Caco-2 (cell line): ENCODE measurements at regions not wholly inside any gene's neighbourhood (a gene's known extent, or its start where the extent isn't known, plus 50 kb on each side); places are given as distances from the start of the nearest gene placed in this dataset.

Source experiments
- BruUV-seq: library from RNA; stranded (reverse); fragments of 400-500 nt; replicated peaks from 2 replicates; lab custom pipeline; 2021; lab: Mats Ljungman, UMichigan
- CTCF ChIA-PET: fragments of 300-600 bp; sonication (Branson Sonifier 250); formaldehyde crosslinking; loops from one replicate; lab custom pipeline; 2022; ENCODE audit warnings: antibody characterized with exemption; lab: Charles Lee
- POLR2A ChIA-PET: fragments of 300-600 bp; sonication (Branson Sonifier 250); formaldehyde crosslinking; loops from one replicate; lab custom pipeline; 2022; ENCODE audit warnings: antibody characterized with exemption; lab: Charles Lee
- DNase-seq, 2 experiments: peaks; one replicate each; pipeline versions ENCODE4 v3.0.0 to v3.0.0-alpha.2; 2020 to 2022
- H3K27me3 ChIP-seq: replicated peaks from 2 replicates; pipeline ENCODE4 v1.6.0; 2011; ENCODE audit warnings: low read length; ENCODE audit not compliant: control insufficient read depth, insufficient read depth
- H3K36me3 ChIP-seq: 2 replicates; pipeline ENCODE4 v1.5.1; 2011; ENCODE audit warnings: low read length; ENCODE audit not compliant: control insufficient read depth, insufficient read depth
- H3K4me1 ChIP-seq: fragments of 250-450 bp; sonication (Bioruptor Pico); 2 replicates; pipeline ENCODE4 v1.5.1; 2020; ENCODE audit warnings: mild to moderate bottlenecking
- H3K4me3 ChIP-seq: 2 replicates; pipeline ENCODE4 v1.5.1; 2011; ENCODE audit warnings: low read depth, mild to moderate bottlenecking, control low read depth, low read length
- H3K9me3 ChIP-seq: fragments of 250-450 bp; sonication (Bioruptor Pico); 2 replicates; pipeline ENCODE4 v1.5.1; 2020; ENCODE audit warnings: mild to moderate bottlenecking, moderate library complexity
- H3K27ac Mint-ChIP-seq: one replicate; pipeline ENCODE4 v1.8.0; 2022; ENCODE audit warnings: mixed read lengths; ENCODE audit not compliant: unreplicated experiment
- H3K27me3 Mint-ChIP-seq: one replicate; pipeline ENCODE4 v1.8.0; 2022; ENCODE audit warnings: mixed read lengths; ENCODE audit not compliant: insufficient read depth, unreplicated experiment
- H3K36me3 Mint-ChIP-seq: one replicate; pipeline ENCODE4 v1.8.0; 2022; ENCODE audit warnings: mild to moderate bottlenecking, mixed read lengths; ENCODE audit not compliant: insufficient read depth, unreplicated experiment
- H3K4me1 Mint-ChIP-seq: one replicate; pipeline ENCODE4 v1.8.0; 2022; ENCODE audit warnings: low read depth, mixed read lengths; ENCODE audit not compliant: unreplicated experiment
- H3K4me3 Mint-ChIP-seq: one replicate; pipeline ENCODE4 v1.8.0; 2022; ENCODE audit warnings: mild to moderate bottlenecking, moderate library complexity, mixed read lengths; ENCODE audit not compliant: unreplicated experiment
- H3K9me3 Mint-ChIP-seq: one replicate; pipeline ENCODE4 v1.8.0; 2022; ENCODE audit warnings: mixed read lengths; ENCODE audit not compliant: unreplicated experiment
- intact Hi-C: fragments of 100-400 bp; cut with micrococcal nuclease; formaldehyde crosslinking; loops from one replicate; pipeline ENCODE4 v1.10.0; 2022; ENCODE audit not compliant: unreplicated experiment
- TF ChIP-seq, protein P1 (sequence below), 2 experiments: fragments of 200-600 bp in 1 of 2; IDR thresholded peaks; 1 replicate in 1 of 2; 2 replicates in 1 of 2; pipeline versions ENCODE4 v1.5.1 to v1.8.0; 2011 to 2022; ENCODE audit warnings: antibody characterized with exemption in 1 of 2, control low read depth in 1 of 2, inconsistent platforms in 1 of 2, low read depth in 1 of 2, low read length in 1 of 2, mild to moderate bottlenecking in 1 of 2, moderate library complexity in 1 of 2; ENCODE audit not compliant: insufficient read depth in 1 of 2, severe bottlenecking in 1 of 2, unreplicated experiment in 1 of 2

DNA sequence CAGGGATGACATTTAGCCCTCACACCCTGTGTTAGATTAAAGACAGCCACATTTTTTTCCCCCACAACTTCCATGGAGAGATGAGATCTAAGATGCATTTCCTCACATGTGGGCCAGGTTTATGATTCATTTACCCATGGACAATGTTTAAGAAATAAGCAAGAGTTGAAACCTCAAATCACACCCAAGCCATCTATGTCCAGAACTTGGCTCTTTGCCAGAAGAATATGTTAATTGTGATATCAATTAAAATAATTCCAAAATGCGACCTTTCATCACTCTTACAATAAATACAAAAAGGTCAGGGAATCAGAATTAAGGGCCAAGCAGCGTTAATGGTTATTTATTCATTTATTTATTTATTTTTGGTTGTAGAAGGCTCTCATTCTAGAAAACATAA lies 1376.9 kb upstream of the TMEM132C start:
- Histone ChIP-seq H3K9me3 (no peaks in the 10 kb centered on the region), H3K4me1 (no peaks in the 10 kb centered on the region), H3K4me3 (no peak overlapping the region), H3K27me3 (no peaks in the 10 kb centered on the region), H3K36me3 (no peaks in the 10 kb centered on the region)
- CTCF ChIA-PET = no interaction called here
- no peak overlapping the region for H3K27ac Mint-ChIP-seq
- no peaks in the 10 kb centered on the region for H3K4me1 Mint-ChIP-seq
- TF ChIP-seq, protein P1, sequence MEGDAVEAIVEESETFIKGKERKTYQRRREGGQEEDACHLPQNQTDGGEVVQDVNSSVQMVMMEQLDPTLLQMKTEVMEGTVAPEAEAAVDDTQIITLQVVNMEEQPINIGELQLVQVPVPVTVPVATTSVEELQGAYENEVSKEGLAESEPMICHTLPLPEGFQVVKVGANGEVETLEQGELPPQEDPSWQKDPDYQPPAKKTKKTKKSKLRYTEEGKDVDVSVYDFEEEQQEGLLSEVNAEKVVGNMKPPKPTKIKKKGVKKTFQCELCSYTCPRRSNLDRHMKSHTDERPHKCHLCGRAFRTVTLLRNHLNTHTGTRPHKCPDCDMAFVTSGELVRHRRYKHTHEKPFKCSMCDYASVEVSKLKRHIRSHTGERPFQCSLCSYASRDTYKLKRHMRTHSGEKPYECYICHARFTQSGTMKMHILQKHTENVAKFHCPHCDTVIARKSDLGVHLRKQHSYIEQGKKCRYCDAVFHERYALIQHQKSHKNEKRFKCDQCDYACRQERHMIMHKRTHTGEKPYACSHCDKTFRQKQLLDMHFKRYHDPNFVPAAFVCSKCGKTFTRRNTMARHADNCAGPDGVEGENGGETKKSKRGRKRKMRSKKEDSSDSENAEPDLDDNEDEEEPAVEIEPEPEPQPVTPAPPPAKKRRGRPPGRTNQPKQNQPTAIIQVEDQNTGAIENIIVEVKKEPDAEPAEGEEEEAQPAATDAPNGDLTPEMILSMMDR (IDR thresholded peaks at IDR 0.05; ENCODE audit: insufficient read depth in 1 of 2, low read depth in 1 of 2, low read length in 1 of 2, severe bottlenecking in 1 of 2, unreplicated experiment in 1 of 2) = no peak
- no peaks in the 10 kb centered on the region for H3K36me3 Mint-ChIP-seq
- no TSS peak for BruUV-seq
- H3K4me3 Mint-ChIP-seq = no peak overlapping the region
- no peak for DNase-seq
- intact Hi-C loops = no loop called here
- H3K9me3 Mint-ChIP-seq = peaks cover 9% of the 10 kb centered on the region
- no peaks in the 10 kb centered on the region for H3K27me3 Mint-ChIP-seq
- POLR2A ChIA-PET = no interaction called here

DNA sequence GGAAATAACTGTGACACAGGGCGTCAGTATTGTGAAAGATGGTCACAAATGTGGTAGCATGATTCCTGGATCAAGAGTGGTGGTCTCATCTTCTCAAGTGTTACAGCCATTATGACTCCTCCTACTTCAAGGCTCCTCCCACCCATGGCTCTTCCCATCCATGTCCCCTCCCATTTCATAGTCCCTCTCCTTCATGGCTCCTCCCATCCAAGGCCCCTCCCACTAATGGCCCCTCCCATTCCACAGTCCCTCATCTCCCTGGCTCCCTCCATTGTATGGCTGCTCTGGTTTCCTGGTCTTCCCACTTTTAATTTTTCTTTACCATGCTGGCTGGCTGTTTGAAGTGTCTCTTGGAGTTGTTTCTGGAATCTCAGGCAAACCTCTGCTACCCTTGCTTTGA lies 1375.2 kb upstream of the TMEM132C start:
- ChIA-PET POLR2A (no interaction called here), CTCF (no interaction called here)
- Mint-ChIP-seq H3K27me3 (no peaks in the 10 kb centered on the region), H3K9me3 (peaks cover 9% of the 10 kb centered on the region), H3K4me1 (no peaks in the 10 kb centered on the region), H3K27ac (no peak overlapping the region), H3K4me3 (no peak overlapping the region), H3K36me3 (no peaks in the 10 kb centered on the region)
- Histone ChIP-seq H3K36me3 (no peaks in the 10 kb centered on the region), H3K4me3 (no peak overlapping the region), H3K9me3 (no peaks in the 10 kb centered on the region), H3K4me1 (no peaks in the 10 kb centered on the region), H3K27me3 (no peaks in the 10 kb centered on the region)
- BruUV-seq = no TSS peak
- no peak for DNase-seq
- intact Hi-C loops = no loop called here
- TF ChIP-seq, protein P1 (IDR thresholded peaks at IDR 0.05; ENCODE audit: insufficient read depth in 1 of 2, low read depth in 1 of 2, low read length in 1 of 2, severe bottlenecking in 1 of 2, unreplicated experiment in 1 of 2) = no peak

DNA sequence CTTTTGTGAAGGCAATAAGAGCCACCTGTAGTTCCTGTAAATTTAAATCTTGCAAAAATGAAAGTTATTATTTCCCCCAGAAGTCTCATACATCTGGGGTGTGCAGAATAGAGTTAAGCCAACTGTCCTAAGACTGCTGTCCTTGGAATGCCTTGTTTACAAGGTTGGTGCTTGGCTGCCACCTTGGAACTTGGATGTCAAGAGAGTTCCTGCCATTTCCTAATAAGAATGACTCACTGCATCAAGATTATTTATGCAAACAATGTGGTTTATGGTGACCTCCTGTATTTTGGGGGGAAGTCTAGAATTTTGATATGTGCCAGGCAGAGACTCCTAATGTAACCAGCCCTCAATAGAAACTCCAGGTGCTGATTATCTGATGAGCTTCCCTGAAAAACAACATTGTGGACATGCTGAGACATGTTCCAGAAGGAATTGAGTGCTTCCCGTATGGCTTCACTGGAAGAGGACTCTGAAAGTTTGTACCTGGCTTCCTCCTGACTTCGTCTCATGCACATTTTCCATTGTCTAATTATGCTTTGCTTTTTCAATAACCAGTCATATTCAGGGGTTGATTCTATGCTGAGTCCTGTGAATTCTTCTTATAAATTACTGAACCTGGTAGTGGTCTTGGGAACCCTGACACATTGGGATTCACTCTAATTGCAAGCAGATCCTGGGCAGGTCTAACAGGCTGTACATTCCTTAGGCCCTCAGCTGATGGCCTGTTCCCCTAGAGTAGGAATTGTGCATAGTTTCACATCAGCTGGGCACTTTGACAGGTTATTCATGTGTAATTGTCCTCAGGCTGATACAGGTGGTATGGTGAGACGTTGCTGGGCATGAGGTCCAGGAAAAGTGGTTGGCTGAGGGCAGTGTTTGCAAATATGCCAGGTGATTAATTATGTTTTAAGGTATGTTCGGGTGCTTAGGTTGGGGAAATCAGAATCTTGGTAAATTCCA lies 1370.7 kb upstream of the TMEM132C start:
- intact Hi-C loops = no loop called here
- H3K36me3 ChIP-seq = no peaks in the 10 kb centered on the region
- Mint-ChIP-seq H3K27ac (no peak overlapping the region), H3K4me1 (no peaks in the 10 kb centered on the region), H3K9me3 (peaks cover 9% of the 10 kb centered on the region), H3K4me3 (no peak overlapping the region), H3K36me3 (no peaks in the 10 kb centered on the region), H3K27me3 (no peaks in the 10 kb centered on the region)
- no peaks in the 10 kb centered on the region for H3K27me3 ChIP-seq
- no peaks in the 10 kb centered on the region for H3K9me3 ChIP-seq
- ChIA-PET CTCF (no interaction called here), POLR2A (no interaction called here)
- TF ChIP-seq, protein P1 (IDR thresholded peaks at IDR 0.05; ENCODE audit: insufficient read depth in 1 of 2, low read depth in 1 of 2, low read length in 1 of 2, severe bottlenecking in 1 of 2, unreplicated experiment in 1 of 2) = no peak
- no peak for DNase-seq
- H3K4me1 ChIP-seq = no peaks in the 10 kb centered on the region
- no TSS peak for BruUV-seq
- no peak overlapping the region for H3K4me3 ChIP-seq
